Activated CD4-positive, CD25-positive, alpha-beta regulatory T cell treated with anti-CD3 and anti-CD28 coated beads, Interleukin-2, amount 50 U/mL, for 72 hours (primary cell): ENCODE measurements at regions not wholly inside any gene's neighbourhood (a gene's known extent, or its start where the extent isn't known, plus 50 kb on each side); places are given as distances from the start of the nearest gene placed in this dataset.
"Not testable (repeated sequence)": the region's sequence is repeated elsewhere in the genome, so short reads cannot be mapped to it uniquely, and the experiment has no call there.

Experiments
- DNase-seq: peaks from one replicate; pipeline ENCODE4 v3.0.0; 2021

DNA sequence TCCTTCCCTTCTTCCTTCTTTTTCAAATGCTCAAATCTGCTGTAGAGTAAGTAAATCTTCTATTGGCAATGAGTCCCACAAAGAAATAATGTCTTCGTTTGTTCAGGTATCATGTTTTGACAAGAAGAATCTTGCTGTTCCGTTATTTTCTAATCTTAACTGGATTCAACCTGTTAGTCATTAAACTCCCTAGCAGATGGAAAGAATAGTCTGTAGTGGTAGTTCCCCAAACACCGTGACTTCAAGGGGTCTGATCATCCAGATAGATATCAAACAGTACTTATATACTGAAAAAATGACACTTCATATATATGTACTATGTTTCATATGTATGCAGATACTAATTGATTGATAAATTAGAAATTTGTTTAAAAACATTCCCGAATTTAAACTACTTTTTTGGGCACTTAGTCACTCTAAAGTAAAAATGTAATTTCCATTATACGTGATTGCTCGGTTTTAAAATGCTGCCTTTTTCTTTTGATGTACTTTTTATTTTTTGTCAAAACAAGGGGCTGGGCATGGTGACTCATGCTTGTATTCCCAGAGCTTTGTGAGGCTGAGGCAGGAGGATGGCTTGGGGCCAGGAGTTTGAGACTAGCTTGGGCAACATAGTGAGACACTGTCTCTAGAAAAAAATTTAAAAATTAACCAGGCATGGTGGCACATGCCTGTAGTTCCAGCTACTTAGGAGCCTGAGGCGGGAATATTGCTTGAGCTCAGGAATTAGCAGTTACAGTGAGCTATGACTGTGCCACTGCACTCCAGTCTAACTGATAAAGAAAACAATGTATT lies 335.7 kb upstream of the SNX7 start:
- no peak for DNase-seq

DNA sequence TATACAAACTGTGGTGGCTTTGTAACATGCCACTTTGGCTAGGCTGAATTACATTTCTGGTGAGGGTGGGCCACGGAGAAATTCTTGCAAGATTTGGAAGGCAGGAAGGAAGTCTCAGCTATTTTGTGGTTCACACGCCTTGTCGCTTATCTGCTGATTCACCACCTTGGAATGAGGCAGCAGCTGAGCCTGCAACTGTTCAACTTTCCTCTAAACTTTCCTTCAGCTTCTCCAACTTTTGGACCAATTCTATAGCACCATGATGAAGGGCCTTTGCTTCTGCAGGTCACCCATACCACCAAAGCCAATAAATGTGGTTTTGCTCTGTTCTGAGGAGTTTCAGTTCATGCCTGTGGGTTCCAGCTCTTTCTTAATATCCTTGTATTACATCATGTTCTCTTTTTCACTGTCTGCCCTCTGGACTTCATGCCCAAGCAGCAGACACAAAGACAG lies 337.6 kb upstream of the SNX7 start:
- DNase-seq, result no peak

DNA sequence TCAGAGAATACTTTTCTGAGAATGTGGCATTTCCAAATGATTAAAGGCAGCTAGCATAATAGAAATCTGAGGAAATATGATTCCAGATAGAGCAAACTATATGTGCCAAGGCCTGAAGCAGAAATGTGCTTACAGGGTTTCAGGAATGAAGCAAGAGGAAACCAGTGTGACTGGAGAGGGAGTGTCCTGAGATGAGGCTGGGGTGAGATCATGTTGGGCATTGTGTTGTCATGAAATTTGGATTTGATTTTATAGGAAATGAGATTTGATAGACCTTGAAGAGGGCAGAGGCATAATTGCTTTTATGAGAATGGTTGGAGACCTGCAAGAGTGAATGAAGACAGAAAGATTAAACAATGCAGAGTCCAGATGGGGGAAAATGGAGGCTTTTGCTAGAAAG lies 338.1 kb upstream of the SNX7 start:
- DNase-seq, result no peak

DNA sequence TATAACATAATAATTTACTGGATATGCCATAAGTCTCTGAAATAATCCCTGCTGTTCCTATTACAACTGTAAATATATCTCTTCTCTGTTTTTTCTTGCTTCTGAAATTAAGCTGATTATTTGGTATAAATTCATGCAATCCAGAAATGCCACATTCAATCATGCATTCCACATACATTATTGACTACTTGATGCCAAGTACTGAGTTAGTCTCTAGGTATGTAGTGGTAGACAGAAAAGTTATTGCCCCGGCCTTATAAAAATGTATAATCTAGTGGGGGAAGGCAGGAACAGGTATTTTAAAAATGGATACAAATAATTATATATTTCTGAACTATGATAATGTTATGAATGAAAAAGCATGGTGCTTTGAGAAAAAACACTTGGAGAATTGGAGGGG lies 338.6 kb upstream of the SNX7 start:
- no peak for DNase-seq

DNA sequence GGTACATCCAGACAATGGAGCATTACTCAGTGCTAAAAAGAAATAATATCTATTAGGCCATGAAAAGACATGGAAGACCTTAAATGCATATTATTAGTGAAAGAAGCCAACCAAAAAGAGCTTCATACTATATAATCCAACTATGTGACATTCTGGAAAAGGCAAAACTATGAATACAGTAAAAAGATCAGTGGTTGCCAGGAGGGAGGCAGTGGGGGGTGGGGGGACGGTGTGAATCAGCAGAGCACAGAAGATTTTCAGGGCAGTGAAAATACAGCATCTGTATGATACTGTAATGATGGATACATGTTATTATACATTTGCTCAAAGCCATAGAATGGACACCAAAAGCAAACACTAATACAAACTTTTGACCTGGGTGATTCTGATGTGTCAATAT lies 339.4 kb upstream of the SNX7 start:
- no peak for DNase-seq

DNA sequence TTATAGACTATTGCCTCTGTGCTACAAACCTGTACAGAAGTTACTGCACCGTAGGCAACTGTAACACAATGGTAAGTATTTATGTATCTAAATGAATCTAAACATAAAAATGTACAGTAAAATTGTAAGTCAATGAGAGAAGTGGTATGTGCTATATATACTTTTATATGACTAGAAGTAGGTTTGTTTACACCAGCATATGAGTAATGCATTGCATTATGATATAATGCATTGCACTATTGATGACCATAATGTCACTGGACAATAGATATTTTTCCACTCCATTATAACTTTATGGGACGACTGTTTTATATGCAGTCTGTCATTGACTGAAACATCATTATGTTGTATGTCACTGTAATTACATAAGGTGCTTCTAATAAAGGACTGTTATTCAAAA lies 340.3 kb upstream of the SNX7 start:
- no peak for DNase-seq

DNA sequence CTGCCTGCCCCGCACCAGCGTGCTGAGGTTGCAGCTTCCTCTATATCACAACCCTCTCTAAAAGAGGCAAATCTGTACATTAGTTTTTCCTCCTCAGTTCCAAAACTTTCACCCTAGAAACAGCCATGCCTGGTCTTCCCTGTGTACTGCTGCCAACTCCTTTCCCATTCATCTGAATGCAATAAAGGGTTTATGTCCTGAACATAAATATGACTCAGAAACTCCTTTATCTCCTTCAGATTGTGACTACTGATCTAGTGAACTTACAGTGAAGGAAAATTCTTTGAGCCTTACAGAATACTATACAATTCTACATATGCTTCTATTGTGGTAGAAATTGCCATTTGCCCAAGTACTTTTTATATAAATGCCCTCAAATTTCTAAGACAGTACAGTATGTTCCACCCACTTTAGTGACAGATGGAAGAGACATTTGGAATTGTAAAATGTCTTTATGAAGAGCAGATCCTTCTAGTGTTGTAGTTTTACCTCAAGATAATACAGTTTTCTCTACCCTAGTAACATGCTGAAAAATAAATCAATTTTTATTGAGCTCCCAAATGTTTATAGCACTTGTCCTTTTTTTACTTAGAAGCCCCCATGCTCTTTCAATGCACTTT lies 345.1 kb upstream of the SNX7 start:
- no peak for DNase-seq

DNA sequence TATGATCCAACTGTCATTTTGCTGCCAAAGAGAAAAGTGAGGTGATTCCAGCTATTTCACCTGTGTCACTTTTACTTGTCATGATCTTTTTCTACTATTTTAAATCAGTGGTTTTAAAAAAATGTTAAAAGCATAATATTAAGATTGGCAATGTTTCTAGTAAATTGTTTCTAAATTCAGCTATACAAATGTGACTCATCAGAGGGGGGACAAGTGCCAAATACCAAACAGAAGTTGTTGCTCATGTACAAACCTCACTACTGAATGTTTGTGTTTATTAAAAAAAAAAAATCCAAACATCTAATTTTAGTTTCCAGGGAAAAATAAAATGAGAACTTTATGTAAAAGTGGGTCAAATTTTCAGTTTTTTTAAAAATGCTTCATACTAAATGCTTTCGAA lies 346.2 kb upstream of the SNX7 start:
- DNase-seq, result no peak

DNA sequence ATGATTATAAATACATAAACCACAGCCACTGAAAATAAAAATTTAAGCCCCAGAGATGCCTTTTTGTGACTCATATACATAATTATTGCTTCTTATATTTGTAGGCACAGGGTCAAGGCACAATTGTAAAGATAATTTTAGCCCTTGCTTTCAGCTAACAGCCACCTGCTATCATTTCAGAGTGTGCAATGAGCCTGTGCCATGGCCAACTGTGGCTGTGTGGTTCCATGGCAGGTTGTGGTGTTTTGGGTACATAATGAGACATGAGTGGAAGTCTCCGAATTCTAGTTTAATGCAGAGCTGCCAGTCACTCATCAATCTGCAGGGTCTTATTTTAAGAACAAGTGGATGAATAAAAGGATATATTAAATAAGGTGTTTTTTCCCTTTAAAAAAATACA lies 346.9 kb upstream of the SNX7 start:
- no peak for DNase-seq

DNA sequence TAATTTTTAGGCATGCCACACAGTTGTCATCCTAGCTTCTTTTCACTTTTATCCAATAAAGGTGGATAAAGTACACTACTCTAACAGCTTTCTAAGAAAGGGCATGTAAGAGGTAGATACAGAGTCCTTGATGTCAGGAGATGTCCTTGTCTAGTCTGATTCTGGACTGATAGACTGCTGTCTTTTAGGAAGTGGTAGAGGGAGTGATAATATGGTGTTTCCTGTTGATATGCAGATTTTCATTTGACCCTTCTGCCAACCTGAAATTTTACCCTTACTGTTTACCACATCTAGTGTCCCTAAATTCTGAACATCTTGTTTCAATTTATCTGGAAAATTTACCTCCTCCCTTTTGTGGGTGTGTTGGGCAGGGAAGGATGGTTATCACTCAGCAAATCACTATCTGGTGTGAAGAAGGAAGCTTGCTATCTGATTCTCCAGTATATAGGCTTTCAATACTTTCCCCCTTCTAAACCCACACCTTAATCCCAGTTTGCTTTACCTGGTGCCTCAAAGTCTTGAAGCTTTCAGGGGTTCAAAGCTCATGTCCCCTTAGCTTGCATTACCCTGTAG lies 354.9 kb upstream of the SNX7 start:
- no peak for DNase-seq

DNA sequence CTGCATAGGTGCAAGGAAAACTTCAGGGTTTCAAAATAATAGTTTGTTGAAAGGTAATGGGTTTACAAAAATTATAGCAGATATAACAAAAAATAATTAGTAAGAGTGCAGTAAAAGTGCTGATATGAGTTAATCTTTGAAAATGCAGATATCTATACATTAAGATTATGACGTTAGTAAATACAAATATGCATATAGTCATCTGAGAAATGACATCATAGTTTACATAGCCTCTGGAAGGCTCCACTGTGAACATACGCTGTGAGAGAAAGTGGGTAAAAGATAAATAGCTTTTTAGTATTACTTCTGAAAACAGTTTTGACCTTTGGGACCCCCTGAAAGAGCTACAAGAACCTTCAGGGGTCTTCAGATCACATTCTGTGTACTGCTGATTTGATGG lies 356.2 kb upstream of the SNX7 start:
- DNase-seq, result no peak

DNA sequence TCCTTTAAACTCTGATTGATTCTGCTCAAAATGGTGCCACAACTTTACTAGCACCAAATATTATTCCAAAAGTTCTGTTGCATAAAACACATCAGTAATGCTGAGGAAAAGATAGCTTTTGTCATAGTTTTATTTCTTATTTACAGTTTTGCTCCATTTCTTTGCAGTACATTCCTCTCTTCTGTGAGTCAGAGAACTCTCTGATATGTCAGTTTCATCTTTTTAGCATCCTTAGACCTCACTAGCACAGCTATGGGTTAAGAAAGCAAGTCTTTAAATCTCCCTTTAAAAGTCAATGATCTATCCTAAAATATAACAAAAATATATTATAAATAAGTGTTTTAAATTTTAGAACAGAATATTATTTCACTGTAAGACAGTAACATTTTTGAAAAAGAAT lies 356.6 kb upstream of the SNX7 start:
- DNase-seq, result no peak

DNA sequence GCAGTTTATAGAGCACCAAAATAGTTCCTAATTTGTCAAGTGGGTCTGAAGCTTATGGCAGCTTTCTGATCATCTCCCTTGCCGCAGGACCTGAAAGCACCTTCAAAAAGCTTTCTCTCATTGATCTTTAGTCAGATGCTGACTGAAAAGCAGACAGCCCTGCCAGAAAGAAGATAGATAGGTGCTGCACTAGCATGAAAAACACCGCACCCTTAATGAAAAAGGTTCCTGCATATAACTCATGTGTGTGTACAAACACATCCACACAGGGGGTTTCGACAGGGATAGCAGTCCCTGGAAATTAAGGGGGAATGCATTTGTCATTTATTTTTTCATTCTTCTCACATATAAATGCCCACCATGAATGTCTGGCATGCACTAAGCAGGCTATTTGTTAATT lies 361.7 kb upstream of the SNX7 start:
- DNase-seq, result no peak

DNA sequence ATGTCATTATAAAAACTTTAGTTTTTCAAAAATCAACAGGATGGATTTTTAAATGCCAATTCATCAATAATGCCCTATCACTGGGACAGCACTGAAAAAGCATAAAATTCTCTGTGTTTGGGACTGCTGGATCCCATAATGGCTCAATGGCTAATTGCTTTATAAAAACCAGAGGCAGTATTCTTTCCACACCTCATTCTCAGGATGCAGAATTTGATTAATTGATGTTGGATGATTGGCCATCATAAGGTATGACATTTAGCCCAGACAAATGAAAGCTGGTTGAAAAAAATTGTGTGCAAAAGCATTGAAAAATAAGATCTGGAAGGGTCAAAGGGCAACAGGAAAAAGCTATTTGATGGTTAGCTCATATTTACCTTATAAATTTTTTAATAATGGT lies 362.2 kb upstream of the SNX7 start:
- DNase-seq, result no peak

DNA sequence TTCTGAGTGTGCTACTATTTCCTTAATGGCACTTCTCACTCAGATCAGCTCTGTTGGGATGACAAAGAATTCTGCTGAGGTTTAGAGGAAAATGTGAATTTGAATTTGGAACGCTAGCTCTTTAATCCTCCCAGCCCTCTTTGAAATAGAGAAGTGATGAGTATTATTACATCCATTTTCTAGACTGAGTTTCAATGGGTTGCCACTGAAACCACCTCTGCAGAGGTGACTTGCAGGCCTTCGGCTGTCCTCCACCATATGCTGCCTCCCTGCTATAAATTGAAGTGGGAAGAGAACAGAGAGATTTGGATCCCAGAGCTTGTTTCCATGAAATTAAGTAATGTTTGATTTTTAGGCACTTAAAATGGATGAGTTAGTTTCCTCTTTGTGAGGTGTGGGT lies 363.2 kb upstream of the SNX7 start:
- DNase-seq, result no peak

DNA sequence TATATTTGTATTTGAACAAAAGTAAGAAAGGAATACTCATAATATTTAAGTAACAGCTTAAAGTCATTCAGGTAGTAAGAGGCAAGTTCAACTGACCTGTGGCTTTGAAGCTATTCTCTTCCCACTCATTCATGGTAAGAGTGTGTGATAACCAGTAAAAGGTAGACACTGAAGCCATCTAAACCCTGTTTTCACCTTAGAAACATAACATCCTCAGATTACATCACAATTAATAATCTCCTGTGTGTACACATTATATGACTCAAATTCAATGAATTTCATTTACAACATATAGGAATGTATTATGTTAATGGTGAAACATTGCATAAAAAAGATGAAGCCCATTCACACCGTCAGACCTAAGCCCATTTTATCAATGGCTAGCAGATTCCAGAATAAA lies 364.8 kb upstream of the SNX7 start:
- DNase-seq, result no peak

DNA sequence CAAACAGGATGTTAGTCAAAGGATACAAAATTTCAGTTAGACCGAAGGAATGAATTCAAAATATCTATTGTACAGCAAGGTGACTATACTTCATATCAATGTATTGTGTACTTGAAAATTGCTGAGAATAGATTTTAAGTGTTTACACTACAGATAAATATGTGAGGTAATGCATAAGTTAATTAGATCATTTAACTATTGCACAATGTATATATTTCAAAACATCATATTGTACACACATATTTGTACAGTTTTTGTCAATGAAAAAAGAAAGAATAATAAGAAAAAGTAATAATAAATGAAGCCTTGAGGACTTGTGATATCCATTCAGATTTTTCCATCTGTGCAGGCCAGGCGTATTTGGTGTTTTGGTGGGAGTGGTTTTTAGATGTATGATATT lies 367.4 kb upstream of the SNX7 start:
- DNase-seq, result no peak

DNA sequence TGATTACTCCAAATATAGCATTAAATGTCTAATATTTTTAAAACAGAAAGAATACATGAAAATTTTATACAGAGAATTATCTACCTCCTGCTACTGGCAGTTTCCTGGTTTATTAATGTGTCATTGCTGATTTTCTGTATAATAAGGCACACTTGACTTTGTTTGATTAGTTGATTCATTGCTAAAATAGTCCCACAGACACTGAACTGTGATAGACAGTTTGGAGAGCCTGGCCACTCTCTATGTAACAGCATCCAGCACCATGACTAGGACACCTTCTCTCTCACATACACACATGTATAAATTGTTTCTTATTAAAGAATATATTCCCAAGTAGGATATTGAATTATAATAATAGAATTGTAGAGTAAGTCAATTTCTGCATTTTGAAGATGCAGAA lies 368.5 kb upstream of the SNX7 start:
- DNase-seq, result no peak

DNA sequence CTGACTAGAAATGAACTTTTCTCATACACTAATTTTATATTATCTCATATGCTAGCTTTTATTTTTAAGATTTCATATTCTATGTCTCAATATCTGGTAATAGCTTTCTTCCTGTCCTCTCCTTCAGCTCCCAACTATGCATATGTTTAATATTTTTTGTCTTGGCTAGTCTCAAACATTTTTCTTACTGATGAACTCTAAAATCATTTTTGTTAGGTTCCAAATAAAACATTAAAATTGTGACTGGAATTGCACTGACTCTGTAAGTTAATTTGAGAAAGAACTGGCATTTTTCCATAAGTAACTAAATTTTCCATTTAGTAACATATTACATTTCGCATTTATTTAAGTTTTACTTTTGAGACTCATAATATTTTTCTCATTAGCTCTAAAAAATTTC lies 368.5 kb upstream of the DPYD start:
- DNase-seq, result no peak

DNA sequence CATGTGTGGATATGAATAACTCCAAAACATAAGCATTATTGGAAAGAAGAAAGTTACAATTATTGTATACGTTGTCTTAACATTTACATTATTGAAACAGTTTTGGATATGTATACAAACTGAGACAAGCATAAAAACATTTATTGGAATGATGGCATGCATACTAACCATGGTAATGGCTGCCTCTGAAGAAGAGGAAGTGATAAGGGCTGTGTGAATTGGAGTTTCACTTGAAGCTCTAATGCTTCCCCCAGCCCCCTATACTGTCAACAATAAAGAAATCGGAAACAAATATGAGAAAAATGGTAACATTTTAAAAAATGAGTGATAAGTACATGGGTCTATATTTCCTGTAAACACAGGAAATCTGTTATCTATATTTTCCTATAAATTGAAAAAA lies 367.7 kb upstream of the DPYD start:
- no peak for DNase-seq

DNA sequence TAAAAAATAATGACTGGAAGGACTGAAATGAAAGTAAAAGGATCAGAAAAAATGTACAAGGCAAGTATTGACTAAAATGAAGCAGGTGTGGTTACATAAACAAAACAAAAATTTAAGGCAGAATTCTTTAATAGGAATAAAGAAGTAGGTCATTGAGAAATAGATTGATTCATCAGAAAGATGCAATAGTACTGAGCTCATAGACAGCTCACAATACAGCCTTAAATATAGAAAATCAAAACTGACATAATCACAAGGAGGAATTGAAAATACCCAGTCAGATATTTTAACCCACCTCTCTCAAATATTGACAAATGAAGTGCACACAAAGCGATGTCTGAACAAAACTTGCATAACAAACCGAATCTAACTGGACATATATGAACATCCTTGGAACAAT lies 366.8 kb upstream of the DPYD start:
- DNase-seq, result no peak

DNA sequence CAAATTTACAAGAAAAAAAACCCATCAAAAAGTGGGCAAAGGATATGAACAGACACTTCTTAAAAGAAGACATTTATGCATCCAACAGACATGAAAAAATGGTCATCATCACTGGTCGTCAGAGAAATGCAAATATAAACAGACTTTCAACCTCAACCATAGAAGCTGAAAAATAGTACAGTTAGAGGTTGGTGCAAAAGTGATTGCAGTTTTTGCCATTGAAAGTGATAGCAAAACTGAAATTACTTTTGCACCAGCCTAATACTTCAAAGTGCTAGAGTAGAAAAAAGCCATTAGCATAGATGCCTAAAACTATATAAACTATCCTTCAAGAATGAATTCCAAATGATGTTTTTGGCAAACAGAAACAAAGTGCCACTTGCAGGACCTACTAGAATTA lies 365.8 kb upstream of the DPYD start:
- no peak for DNase-seq

DNA sequence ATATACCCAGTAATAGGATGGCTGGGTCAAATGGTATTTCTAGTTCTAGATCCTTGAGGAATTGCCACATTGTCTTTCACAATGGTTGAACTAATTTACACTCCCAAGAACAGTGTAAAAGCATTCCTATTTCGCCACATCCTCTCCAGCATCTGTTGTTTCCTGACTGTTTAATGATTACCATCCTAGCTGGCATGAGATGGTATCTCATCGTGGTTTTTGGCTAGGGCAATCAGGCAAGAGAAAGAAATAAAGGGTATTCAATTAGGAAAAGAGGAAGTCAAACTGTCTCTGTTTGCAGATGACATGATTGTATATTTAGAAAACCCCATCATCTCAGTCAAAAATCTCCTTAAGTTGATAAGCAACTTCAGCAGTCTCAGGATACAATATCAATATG lies 364.5 kb upstream of the DPYD start:
- DNase-seq, result not testable (repeated sequence)

DNA sequence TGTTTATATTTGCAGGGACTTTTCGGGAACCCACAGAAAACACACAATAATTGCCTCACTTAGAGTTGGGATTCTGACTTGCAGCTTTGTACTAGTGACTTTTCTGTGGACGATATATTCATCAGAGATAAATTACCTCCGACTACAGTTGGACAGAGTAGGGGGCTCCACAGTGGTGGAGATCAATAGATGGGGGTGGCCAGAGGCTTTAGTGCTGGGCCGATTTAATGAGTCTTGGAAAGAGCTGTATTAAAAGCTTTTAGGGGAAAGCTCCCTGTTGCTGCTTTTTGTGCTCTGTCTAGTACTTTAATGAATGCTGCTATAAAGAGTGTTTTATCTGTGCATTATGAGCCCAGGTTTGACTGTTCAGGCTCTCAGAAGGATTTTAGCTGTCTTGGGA lies 359.2 kb upstream of the DPYD start:
- no peak for DNase-seq

DNA sequence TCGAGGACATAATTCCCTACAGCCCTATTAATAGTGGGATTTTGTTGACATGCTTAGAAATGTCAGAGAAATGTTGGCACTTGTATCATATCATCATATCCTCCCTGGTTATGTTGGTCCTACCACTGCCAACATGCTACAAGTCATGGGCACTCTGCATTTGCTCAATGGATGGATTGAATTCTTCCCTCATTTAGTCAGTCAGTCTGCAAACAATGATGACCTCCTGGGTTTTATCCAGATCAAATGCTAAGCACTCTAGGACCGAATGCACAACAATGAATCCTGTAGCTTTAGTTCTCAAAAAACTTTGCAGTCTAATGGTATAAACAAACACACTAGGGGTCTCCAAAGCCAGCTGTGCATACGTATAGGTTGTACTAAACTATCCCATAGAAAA lies 357.2 kb upstream of the DPYD start:
- DNase-seq, result no peak
